CD1c-positive myeloid dendritic cell (primary cell): ENCODE measurements at regions not wholly inside any gene's neighbourhood (a gene's known extent, or its start where the extent isn't known, plus 50 kb on each side); places are given as distances from the start of the nearest gene placed in this dataset.
"Not testable (repeated sequence)": the region's sequence is repeated elsewhere in the genome, so short reads cannot be mapped to it uniquely, and the experiment has no call there.

Experiments
- DNase-seq: peaks from one replicate; pipeline ENCODE4 v3.0.0-alpha.2; 2016; ENCODE audit errors: extremely low spot score

DNA sequence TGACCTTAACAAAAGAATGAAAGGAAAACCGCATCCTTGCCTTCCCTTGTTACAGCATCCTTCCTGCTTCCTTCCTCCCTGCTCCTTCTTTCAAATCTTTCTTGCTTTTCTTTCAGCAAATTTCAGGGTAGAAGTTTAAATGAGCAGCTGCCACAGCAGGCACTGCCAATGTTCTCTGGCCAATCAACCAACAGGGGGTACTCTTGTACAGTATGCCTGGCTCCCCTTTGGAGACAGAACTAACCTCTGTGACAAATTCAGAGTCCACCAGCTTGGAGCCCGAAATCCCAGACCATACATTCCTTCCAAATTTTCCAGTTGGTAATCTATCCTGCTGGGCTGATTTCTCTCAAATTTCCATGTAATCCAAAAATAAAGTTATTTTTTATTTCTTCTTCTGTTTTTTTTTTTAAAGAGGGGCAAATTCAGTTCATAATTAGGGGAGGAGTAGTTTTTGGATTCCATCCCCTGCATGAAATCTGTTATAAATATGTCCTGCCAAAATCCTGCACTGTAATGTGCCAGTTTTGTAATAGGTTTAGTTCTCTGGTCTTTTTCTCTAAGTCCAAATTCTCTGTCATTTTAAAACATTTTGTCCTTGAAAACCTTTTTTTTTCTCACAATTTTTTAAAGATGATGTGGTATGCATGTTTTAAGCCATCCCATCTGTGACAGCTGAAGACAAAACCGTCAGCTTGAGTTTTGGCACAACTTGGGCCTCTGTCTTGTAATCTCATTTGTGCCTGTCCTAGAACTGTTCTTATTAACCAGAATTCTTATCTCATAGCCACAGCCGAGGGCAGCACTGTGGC, 610.0 kb upstream of the LMO3 start:
- DNase-seq = no peak

DNA sequence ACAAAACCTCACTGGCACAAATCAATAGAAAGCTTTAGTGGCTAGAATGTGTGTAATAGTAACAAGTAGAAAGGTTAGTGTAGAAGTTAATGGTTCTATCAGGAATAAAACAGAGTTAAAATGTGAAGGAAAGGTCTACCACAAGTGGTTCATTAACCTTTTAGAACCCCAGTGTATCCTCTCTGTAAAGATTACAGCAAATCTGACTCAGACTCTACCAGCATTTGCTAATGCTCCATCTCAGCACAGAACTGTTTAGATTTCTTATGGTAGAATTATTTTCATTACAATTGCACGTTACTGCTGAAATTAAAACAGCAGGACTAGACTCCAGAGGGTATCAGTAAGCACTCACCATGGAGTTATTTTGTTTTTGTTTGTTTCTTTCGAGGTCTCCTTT, 609.0 kb upstream of the LMO3 start:
- no peak for DNase-seq

DNA sequence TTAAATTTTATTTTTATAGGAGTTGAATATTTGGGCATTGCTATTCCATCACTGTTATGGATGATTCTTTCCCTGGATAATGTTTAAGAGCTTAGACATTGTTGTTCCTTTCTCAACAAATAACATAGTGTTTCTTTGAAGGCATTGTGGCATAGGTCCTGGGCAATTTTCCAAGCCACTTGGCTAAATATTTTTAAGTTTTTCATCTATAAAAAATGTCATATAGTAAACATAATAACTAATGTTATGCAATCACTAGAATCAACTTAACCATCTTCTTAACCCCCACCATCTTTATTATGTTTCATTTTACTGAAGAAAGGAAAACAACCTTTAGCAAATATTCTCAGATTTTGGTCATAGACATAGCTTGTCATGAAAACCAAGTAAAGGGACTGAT, 600.6 kb upstream of the LMO3 start:
- DNase-seq = no peak

GRCh38 chr12:17204289-17205054, 598.5 kb upstream of the LMO3 start:
- no peak for DNase-seq

DNA sequence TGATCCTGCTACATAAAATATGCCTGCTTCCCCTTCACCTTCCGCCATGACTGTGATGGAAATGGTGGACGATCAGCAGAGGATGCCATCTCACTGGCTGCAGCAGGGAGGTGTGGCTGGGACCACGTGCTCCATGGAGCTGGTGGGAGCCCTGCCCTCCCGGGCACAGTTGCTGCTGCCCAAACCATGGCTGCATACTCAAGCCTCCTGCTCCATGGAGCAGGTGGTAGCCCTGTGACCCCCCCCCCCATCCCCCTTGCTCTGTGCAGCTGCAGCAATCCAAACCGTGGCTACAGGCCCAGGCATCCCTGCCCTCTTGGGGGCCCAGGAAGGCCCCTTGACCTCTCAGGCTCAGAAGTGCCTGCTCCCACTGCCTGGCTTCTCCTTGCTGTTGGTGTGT, 597.5 kb upstream of the LMO3 start:
- DNase-seq = no peak

- no peak for DNase-seq
Observed at GRCh38 chr12:17197971-17198370, 592.0 kb upstream of the LMO3 start.

- no peak for DNase-seq
Observed at GRCh38 chr12:17192721-17193120, 586.8 kb upstream of the LMO3 start.

- DNase-seq = no peak
Observed at GRCh38 chr12:17169726-17170471, 563.9 kb upstream of the LMO3 start.

DNA sequence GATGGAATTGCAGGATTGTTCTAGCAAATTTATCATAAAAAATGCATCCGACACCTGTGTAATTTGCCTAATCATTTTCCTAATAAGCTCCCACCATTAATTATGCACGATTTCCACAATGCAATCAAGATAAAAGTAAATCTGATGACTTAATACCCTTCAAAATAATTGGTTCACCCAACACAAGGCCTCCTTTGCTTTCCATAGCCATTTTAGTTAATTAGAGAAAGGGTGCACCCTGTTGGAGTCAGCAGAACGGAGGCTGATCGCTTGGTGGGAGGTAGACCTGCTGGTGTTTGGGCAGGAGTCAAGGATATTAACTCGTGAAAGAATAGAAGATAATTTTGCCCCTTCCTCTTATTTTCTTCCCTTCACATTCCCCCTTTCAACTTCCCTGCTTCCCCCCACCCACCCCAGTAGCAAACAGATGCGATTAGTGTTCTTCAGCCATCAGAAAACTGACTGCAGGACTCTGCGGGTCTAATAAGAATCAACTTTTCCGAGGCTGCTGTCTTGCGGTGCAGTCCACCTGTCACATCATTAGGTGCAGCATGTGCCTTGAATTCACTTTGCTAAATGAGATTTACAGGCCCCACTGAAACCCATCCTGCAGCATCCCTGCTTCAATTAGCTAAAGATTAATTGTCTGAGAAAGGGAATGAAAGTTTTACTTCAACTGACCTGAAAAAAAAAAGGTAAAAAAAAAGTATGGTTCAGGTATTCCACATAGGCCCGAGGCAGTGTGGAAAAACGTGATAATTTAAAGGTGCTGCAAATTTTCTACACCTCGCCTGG, 553.7 kb upstream of the LMO3 start:
- no peak for DNase-seq

GRCh38 chr12:17158201-17158600, 552.2 kb upstream of the LMO3 start:
- DNase-seq = no peak

DNA sequence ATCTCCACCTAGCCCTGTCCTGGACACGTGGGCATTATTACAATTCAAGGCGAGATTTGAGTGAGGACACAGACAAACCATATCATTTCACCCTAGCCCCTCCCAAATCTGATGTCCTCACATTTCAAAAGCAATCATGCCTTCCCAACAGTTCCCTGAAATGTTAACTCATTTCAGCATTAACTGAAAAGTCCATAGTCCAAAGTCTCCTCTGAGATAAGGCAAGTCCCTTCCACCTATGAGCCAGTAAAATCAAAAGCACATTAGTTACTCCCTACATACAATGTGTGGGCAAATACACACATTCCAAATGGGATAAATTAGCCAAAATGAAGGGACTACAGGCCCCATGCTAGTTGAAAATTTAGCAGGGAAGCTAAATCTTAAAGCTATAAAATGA, 546.0 kb upstream of the LMO3 start:
- DNase-seq = no peak

DNA sequence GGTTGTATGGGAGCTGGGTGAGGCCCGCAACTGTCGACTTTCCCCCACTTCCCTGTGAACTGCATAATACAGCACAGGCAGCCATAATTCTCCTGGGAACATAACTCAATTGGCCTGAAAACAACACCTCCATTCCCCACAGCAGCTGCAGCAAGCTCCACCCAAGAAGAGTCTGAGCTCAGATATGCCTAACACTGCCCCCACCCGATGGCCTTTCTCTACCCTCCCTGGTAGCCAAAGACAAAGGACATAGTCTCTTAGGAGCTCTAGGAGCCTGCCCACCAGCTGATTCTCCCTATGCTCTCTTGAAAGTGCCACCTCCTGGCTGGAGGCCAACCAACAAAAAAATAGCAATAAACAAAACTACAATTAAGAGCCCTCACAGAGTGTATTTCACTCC, 542.7 kb upstream of the LMO3 start:
- no peak for DNase-seq

DNA sequence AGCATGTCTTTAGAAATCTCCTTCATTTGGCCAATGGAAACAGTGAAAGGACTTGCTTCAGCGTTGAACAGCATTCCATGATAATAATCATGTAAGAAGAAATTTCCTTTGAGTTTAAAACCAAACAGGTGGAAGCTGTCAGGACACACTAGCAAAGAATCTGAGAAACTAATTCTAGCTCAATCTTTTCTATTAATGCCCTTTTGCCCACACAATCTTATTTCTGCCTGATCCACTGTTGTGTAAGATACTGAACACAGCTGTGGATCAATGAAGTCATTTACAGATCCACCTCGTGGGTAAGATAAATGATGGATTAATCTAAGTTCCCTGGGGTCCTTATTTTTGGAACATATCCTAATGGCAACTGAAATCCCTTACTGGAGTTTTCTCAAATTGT, 536.9 kb upstream of the LMO3 start:
- no peak for DNase-seq

GRCh38 chr12:17139931-17140330, 534.0 kb upstream of the LMO3 start:
- no peak for DNase-seq

DNA sequence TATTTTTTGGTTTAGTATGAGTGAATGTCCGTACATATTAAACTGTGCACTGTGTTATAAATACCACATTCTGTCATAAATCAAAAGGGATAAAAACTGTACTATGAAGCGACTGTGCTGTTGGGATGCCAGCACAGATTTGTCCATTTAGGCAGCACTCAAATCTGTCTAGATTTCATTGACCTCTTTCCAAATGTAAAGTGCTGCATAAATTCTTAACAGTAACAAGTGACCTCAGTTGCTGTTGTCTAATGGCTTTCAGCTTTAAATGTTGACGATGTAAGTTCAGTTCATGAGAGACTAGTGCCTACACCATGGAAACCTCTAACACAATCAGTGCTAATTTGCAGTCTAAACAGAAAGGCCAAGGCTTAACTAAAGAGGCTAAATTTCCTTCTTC, 531.4 kb upstream of the LMO3 start:
- no peak for DNase-seq

DNA sequence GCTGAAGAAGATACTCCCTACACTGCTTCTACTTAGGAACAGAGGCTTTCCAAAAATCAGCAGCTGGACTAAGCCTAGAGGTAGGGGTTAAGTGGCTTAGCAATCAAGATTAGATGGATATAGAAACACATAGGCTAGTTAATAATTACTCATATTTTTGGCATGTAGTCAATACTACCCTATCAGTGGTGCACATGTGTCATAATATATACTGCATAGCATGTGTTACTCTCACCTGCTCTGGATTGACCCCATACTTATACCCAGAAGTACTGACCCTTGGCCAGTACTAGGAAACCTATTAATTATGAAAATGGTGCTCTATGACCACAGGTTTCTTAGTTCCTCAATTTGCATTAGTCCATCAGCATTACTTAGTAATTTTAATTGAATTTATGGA, 528.4 kb upstream of the LMO3 start:
- no peak for DNase-seq

DNA sequence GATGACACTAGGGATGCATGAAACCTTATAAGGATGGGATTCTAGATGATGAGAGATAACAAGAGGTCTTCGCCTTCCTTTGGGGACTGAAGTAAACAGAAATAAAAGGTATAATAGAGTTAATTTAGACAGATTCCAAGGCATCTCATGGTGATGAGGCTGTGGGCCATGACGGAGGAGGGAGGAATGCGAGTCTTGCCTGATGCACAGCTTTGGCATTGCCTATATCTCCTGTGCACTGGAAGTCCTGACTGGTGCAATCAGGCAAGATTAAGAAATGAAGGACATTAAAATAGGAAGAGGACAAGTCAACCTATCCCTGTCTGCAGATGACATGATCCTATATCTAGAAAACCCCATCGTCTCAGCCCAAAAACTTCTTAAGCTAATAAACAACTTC, 526.4 kb upstream of the LMO3 start:
- DNase-seq = no peak

DNA sequence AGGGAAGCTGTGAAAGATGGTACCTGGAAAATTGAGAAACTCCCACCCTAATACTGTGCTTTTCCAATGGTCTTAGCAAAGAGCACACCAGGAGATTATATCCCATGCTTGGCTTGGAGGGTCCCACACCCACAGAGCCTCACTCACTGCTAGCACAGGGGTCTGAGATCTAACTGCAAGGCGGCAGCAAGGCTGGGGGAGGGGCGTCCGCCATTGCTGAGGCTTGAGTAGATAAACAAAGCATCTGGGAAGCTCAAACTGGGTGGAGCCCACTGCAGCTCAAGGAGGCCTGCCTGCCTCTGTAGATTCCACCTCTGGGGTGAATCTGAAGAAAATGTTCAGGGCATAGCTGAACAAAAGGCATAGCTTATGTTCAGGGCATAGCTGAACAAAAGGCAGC, 510.6 kb upstream of the LMO3 start:
- not testable (repeated sequence) for DNase-seq

DNA sequence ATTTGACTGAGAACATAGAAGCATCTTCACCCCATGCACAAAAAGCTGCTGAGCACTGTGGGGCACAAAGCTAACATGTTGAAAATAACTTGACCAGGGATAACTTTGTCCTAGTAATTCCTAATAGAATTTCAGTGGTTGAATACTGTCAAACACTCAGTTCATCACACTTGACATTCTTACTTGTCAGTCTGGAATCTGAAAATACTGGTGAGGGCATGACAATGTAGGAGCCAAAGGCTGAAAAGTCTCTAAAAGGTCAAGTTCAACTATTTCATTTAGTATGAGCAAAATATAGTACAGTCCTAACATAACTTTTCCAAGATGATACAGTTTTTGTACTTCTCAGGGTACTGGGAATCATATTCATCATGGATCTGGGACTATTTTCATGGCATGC, 504.4 kb upstream of the LMO3 start:
- DNase-seq = no peak

DNA sequence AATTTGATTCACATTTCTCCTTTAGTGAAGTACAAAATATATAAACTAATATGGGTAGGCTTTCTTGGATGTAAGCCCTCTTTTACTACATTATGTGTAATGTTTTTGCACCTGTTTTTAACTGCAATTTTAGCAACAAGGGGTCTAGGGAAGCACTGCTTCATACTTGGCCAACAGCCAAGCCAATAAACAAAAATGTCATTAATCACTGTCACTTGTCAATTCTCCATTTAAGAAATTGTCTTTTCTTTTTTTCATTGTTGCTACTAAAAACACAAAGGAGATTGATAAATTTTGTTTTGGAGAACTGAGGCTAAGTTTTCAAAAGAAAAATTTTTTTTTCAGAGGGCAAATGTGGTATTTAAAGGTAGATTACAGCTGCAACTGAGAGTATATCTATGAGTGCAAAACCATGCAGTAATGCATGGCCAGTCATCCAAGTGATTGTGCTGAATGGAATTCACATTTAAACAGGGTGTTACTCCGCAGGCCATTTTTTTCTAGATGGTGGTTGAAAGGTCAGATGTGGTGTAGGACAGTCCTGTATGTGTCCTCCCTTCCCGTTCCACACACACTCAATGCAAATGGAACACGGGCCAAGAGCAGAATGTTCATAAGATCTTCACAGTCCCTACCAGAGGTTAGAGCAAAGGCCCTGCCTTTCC, 503.0 kb upstream of the LMO3 start:
- no peak for DNase-seq

DNA sequence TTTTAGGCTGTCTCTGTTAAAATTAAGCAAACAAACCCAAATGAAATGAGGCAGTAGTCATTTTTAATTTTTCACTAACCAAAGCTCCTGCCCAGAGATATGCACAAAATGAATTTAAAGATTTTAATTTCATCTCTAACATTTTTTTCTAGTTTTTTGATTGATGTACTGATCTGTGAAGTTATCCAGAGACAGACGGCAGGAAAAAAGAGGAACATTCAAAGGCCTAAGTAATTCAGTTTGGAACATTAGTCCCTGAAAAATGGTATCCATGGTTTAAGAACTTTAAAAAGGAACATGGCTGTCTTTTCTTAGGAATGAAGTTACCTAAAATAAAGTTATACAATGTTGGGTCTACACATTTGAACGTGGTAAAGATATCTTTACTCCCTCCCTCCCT, 498.8 kb upstream of the LMO3 start:
- DNase-seq = no peak
